H1 (cell line): ENCODE measurements at regions not wholly inside any gene's neighbourhood (a gene's known extent, or its start where the extent isn't known, plus 50 kb on each side); places are given as distances from the start of the nearest gene placed in this dataset.

Experiments used
- CBX5 ChIP-seq: fragments of 300-800, 300-1000 bp; sonication (generic); IDR thresholded peaks from 2 replicates; pipeline ENCODE4 v1.7.1; 2016; ENCODE audit warnings: antibody characterized with exemption, low read length, low read depth
- HDAC6 ChIP-seq: IDR thresholded peaks from one replicate; pipeline ENCODE4 v1.7.1; 2012; ENCODE audit warnings: low read depth, mild to moderate bottlenecking, inconsistent platforms, low read length, moderate library complexity
- POU5F1 ChIP-seq: IDR thresholded peaks from 2 replicates; pipeline ENCODE4 v1.6.1; 2011; ENCODE audit warnings: low read depth, mild to moderate bottlenecking, low read length, moderate library complexity
- TF ChIP-seq, protein P1 (sequence below): IDR thresholded peaks from 2 replicates; pipeline ENCODE4 v1.6.1; 2012; ENCODE audit warnings: inconsistent platforms

DNA sequence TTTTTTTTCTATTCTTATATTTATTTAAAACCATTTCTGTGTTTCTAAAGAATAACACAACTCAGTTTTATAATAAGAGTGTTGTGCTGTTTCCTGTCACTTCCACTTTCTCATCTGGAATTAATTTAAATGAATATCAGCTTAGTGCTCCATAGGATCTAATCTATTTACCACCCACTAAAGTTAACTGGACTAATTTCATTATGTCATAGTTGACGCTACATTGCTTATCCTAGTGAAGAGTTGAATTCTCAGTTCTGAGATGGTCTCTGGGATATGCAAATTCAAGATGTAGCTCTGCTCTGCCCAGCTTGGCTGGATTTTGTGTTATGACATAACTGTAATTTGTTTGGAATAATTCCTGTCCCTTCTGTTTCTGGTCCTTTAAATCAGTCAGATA lies 380.1 kb downstream of the METTL15 start (continued):
- TF ChIP-seq POU5F1 = no peak
- no peak for TF ChIP-seq CBX5
- TF ChIP-seq, protein P1, sequence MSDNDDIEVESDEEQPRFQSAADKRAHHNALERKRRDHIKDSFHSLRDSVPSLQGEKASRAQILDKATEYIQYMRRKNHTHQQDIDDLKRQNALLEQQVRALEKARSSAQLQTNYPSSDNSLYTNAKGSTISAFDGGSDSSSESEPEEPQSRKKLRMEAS = no peak
- no peak for TF ChIP-seq HDAC6
- TF ChIP-seq, all 59 proteins: peak for 0
